Right lobe of liver (tissue), 4 donors: ENCODE measurements at regions not wholly inside any gene's neighbourhood (a gene's known extent, or its start where the extent isn't known, plus 50 kb on each side); places are given as distances from the start of the nearest gene placed in this dataset.

Experiments used
- POLR2A ChIP-seq: fragments of 450-650 bp; IDR thresholded peaks from one replicate; pipeline ENCODE4 v1.6.1; 2017; ENCODE audit warnings: antibody characterized with exemption, mild to moderate bottlenecking
- TF ChIP-seq, protein P1 (sequence below), 4 donors: fragments of 200-600 bp in 3 of 4; fragments of 450-650 bp in 1 of 4; IDR thresholded peaks; one replicate each; pipeline versions ENCODE4 v1.5.1 to v1.8.0; 2016 to 2022; ENCODE audit warnings: antibody characterized with exemption in 4 of 4, mild to moderate bottlenecking in 2 of 4
- donor health status: DM: no; HTN: no; CAD: no.
- donor health status: DM: no; HTN: no; CAD: no.
- donor health status: DM: no; HTN: yes; CAD: no.

GRCh38 chr18:64981915-64982314, 768.9 kb upstream of the CDH7 start:
- TF ChIP-seq, protein P1, sequence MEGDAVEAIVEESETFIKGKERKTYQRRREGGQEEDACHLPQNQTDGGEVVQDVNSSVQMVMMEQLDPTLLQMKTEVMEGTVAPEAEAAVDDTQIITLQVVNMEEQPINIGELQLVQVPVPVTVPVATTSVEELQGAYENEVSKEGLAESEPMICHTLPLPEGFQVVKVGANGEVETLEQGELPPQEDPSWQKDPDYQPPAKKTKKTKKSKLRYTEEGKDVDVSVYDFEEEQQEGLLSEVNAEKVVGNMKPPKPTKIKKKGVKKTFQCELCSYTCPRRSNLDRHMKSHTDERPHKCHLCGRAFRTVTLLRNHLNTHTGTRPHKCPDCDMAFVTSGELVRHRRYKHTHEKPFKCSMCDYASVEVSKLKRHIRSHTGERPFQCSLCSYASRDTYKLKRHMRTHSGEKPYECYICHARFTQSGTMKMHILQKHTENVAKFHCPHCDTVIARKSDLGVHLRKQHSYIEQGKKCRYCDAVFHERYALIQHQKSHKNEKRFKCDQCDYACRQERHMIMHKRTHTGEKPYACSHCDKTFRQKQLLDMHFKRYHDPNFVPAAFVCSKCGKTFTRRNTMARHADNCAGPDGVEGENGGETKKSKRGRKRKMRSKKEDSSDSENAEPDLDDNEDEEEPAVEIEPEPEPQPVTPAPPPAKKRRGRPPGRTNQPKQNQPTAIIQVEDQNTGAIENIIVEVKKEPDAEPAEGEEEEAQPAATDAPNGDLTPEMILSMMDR (IDR thresholded peaks at IDR 0.05) = no peak
- no peak for TF ChIP-seq POLR2A
